ENCODE measurements at regions not wholly inside any gene's neighbourhood (a gene's known extent, or its start where the extent isn't known, plus 50 kb on each side); places are given as distances from the start of the nearest gene placed in this dataset.

GRCh38 chr3:34783876-34784275 is 855.4 kb upstream of the ARPP21 start:
- TF ChIP-seq CTCF (IDR thresholded peaks at IDR 0.05; ENCODE audit: insufficient read depth, low read depth, low read length, missing control alignments) = no peak
- H3K4me3 ChIP-seq (ENCODE audit: low read length) = no peak overlapping the region
- peak; percentile 4 for DNase-seq (ENCODE audit: low read depth)

GRCh38 chr3:34793057-34793456 is 846.3 kb upstream of the ARPP21 start:
- no peak overlapping the region for H3K4me3 ChIP-seq (ENCODE audit: low read length)
- DNase-seq (ENCODE audit: low read depth) = no peak
- no peak for TF ChIP-seq CTCF (IDR thresholded peaks at IDR 0.05; ENCODE audit: insufficient read depth, low read depth, low read length, missing control alignments)

- H3K4me3 ChIP-seq (ENCODE audit: low read length) = no peak overlapping the region
- DNase-seq (ENCODE audit: low read depth) = no peak
- TF ChIP-seq CTCF (IDR thresholded peaks at IDR 0.05; ENCODE audit: insufficient read depth, low read depth, low read length, missing control alignments) = no peak
Measured at GRCh38 chr3:34807611-34808010, 831.7 kb upstream of the ARPP21 start.

- no peak for DNase-seq (ENCODE audit: low read depth)
- no peak for TF ChIP-seq CTCF (IDR thresholded peaks at IDR 0.05; ENCODE audit: insufficient read depth, low read depth, low read length, missing control alignments)
Measured at GRCh38 chr3:34808287-34808686, 831.0 kb upstream of the ARPP21 start.

GRCh38 chr3:34828847-34829246 is 810.5 kb upstream of the ARPP21 start:
- TF ChIP-seq CTCF (IDR thresholded peaks at IDR 0.05; ENCODE audit: insufficient read depth, low read depth, low read length, missing control alignments) = no peak
- DNase-seq (ENCODE audit: low read depth) = no peak

More at GRCh38 chr3:34808287-34808686, 831.0 kb upstream of the ARPP21 start:
- no peak overlapping the region for H3K4me3 ChIP-seq (ENCODE audit: low read length)

GRCh38 chr3:34832865-34833508 is 806.3 kb upstream of the ARPP21 start:
- H3K4me3 ChIP-seq (ENCODE audit: low read length) = no peak overlapping the region
- TF ChIP-seq CTCF (IDR thresholded peaks at IDR 0.05; ENCODE audit: insufficient read depth, low read depth, low read length, missing control alignments) = no peak
- DNase-seq (ENCODE audit: low read depth) = no peak

More at GRCh38 chr3:34828847-34829246, 810.5 kb upstream of the ARPP21 start:
- H3K4me3 ChIP-seq (ENCODE audit: low read length) = no peak overlapping the region
